Activated CD4-positive, alpha-beta T cell treated with anti-CD3 and anti-CD28 coated beads for 36 hours (primary cell): ENCODE measurements at regions not wholly inside any gene's neighbourhood (a gene's known extent, or its start where the extent isn't known, plus 50 kb on each side); places are given as distances from the start of the nearest gene placed in this dataset.

ENCODE experiments used
- ATAC-seq: fragments of 200-7000 bp; cut with Tn5 transposase; one replicate; pipeline ENCODE4 v1.10.0; 2021; ENCODE audit warnings: mild to moderate bottlenecking, moderate library complexity
- CTCF ChIA-PET: fragments of 350-600 bp; sonication (Branson Sonifier 250); formaldehyde crosslinking; loops from one replicate; lab custom pipeline; 2021; ENCODE audit warnings: antibody characterized with exemption; lab: Charles Lee
- POLR2A ChIA-PET: fragments of 350-600 bp; sonication (Branson Sonifier 250); formaldehyde crosslinking; loops from one replicate; lab custom pipeline; 2021; ENCODE audit warnings: antibody characterized with exemption, inconsistent platforms; lab: Charles Lee
- DNase-seq: peaks from one replicate; pipeline ENCODE4 v3.0.0-alpha.2; 2020
- H3K27ac Mint-ChIP-seq: one replicate; pipeline ENCODE4 v1.8.0; 2021; ENCODE audit warnings: mixed read lengths
- H3K27me3 Mint-ChIP-seq: one replicate; pipeline ENCODE4 v1.8.0; 2021; ENCODE audit warnings: mixed read lengths
- H3K36me3 Mint-ChIP-seq: one replicate; pipeline ENCODE4 v1.8.0; 2021; ENCODE audit warnings: low read depth, mixed read lengths
- H3K4me1 Mint-ChIP-seq: one replicate; pipeline ENCODE4 v1.8.0; 2021; ENCODE audit warnings: mixed read lengths
- H3K4me3 Mint-ChIP-seq: one replicate; pipeline ENCODE4 v1.8.0; 2021; ENCODE audit warnings: mild to moderate bottlenecking, moderate library complexity, mixed read lengths
- H3K9me3 Mint-ChIP-seq: one replicate; pipeline ENCODE4 v1.8.0; 2021; ENCODE audit warnings: low read depth, mixed read lengths
- intact Hi-C, 2 experiments: fragments of 100-400 bp; cut with DNase I in 1 of 2; cut with micrococcal nuclease in 1 of 2; formaldehyde crosslinking; loops; one replicate each; pipeline versions ENCODE4 v1.14.2 to v1.15.1; 2022 to 2024; cut with DNase I, micrococcal nuclease

DNA sequence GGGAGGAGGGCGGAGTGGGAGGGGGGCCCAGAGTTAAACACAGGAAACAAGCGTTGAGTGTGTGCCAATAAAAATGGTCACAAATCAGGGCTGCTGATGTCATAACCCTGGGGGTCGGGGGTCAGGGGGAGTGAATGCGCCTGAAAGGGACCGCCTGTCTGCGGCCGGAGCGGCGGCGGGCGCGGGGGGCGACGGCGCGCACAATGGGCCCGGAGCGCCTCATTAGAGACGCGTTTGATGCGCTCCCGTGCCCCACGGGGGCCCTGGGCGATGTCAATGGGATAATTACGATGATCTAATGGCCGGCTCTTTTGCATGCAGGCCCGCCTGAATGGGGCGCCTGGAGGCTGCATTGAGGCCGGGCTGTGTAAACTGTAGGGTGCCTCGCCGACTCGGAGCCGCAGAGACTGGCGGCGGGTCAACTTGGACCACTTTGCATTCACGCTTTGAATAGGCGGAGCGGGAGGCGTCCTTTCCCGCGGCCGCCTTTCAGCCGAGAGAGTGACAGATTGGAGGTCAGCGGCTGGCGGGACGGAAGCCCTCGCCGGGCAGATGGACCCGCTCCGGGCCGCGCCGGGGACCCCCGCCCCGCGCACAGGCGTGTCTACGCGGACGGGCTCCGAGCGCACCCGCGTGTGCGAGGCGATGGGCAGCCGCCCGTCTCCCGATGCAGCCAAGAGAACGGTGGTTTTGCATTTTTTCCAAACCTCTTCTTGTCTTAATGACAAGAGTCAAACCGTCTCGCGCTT, 296.1 kb downstream of the TFAP2C start:
- CTCF ChIA-PET: no interaction called here
- DNase-seq (peak; percentile 7), ATAC-seq (no peak)
- intact Hi-C loops: loop anchor here (5.0 to 10.0 kb wide), 2 partner anchors 298 to 340 kb away; partner anchors contain the start of genes BMP7 (in 1 of the 2) and TFAP2C (in 1 of the 2)
- no peaks in the 10 kb centered on the region for H3K36me3 Mint-ChIP-seq
- H3K27me3 Mint-ChIP-seq: peaks cover 67% of the 10 kb centered on the region
- no peak overlapping the region for H3K4me3 Mint-ChIP-seq
- peaks cover 7% of the 10 kb centered on the region for H3K4me1 Mint-ChIP-seq
- POLR2A ChIA-PET: no interaction called here
- no peaks in the 10 kb centered on the region for H3K9me3 Mint-ChIP-seq
- H3K27ac Mint-ChIP-seq: no peak overlapping the region

DNA sequence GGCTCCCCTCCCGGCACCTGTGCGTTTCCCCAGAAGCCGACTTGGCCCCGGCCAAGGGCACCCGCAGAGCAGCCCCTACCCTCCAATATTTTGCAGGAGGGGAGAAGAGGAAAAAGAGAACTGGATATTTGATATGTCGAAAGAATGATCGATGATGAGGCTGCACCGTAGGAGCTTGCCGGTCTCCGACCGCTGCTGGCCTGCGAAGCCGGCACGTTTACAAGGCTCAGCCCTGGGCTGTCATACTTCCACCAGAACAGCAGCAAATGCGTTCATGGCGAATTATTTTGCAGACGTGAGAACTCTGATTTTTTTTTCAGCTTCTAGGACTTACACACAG, 296.7 kb downstream of the TFAP2C start:
- peaks cover 68% of the 10 kb centered on the region for H3K27me3 Mint-ChIP-seq
- intact Hi-C loops: loop anchor here (1.0 to 10.0 kb wide), 3 partner anchors 298 to 339 kb away; partner anchors contain the start of genes BMP7 (in 1 of the 2) and TFAP2C (in 1 of the 2)
- no peak overlapping the region for H3K27ac Mint-ChIP-seq

DNA sequence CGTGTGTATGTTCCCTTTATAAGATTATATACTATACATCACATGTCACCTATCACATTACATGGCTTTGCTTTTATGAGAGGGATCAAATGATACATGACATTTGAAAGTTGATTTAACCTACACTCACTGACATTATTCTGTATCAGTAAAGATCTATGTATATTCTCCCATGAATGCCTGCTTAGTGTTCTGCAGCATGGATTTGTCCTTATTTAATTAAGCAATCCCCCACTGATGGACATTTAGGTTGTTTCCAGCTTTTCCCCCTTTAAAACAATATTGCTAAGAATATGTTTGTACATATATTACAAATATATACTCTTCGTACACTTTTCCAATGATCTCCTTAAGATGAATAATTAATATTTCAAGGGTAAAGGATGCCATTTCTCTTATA, 297.4 kb downstream of the TFAP2C start:
- intact Hi-C loops: loop anchor here (1.0 to 10.0 kb wide), 3 partner anchors 298 to 338 kb away; partner anchors contain the start of genes BMP7 (in 1 of the 2) and TFAP2C (in 1 of the 2)
- no peak overlapping the region for H3K27ac Mint-ChIP-seq
- H3K27me3 Mint-ChIP-seq: peaks cover 66% of the 10 kb centered on the region

More for the DNA sequence above, 296.7 kb downstream of the TFAP2C start:
- Mint-ChIP-seq H3K9me3 (no peaks in the 10 kb centered on the region), H3K36me3 (no peaks in the 10 kb centered on the region), H3K4me1 (peaks cover 7% of the 10 kb centered on the region), H3K4me3 (no peak overlapping the region)
- CTCF ChIA-PET: no interaction called here
- DNase-seq (no peak), ATAC-seq (no peak)
- POLR2A ChIA-PET: no interaction called here

DNA sequence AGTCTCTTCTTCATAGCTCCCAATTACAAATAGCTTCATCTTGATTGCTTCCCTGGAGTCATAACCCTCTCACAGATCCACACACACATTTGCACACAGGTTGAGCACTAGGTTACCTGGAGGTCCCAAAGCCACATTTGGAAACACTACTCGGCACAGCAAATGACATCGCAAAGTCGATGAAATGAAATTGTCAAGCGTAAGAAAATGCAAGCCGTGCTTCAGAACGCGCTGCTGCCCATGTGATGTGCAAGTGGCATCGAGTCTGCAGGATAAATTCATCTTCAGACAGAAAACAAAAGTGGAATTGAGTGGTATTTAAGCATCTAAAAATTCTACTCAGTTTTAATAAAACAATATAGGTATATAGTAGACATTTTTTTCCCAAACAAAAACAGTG, 298.0 kb downstream of the TFAP2C start:
- Mint-ChIP-seq H3K4me1 (peaks cover 7% of the 10 kb centered on the region), H3K4me3 (no peak overlapping the region), H3K9me3 (no peaks in the 10 kb centered on the region), H3K36me3 (no peaks in the 10 kb centered on the region), H3K27ac (no peak overlapping the region), H3K27me3 (peaks cover 66% of the 10 kb centered on the region)
- POLR2A ChIA-PET: no interaction called here
- ATAC-seq (no peak), DNase-seq (no peak)
- intact Hi-C loops: loop anchor here (5.0 to 10.0 kb wide), 2 partner anchors 300 to 338 kb away; partner anchors contain the start of genes BMP7 (in 1 of the 2) and TFAP2C (in 1 of the 2)
- CTCF ChIA-PET: interaction anchor here (0.6 kb wide), 1 partner anchor 277 kb away, joined by 3 read pairs; no protein-coding TSS in a partner anchor

More for the DNA sequence above, 297.4 kb downstream of the TFAP2C start:
- CTCF ChIA-PET: interaction anchor here (0.6 kb wide), 1 partner anchor 276 kb away, joined by 3 read pairs; no protein-coding TSS in a partner anchor
- Mint-ChIP-seq H3K9me3 (no peaks in the 10 kb centered on the region), H3K4me1 (peaks cover 7% of the 10 kb centered on the region), H3K4me3 (no peak overlapping the region), H3K36me3 (no peaks in the 10 kb centered on the region)
- DNase-seq (no peak), ATAC-seq (no peak)
- POLR2A ChIA-PET: no interaction called here

DNA sequence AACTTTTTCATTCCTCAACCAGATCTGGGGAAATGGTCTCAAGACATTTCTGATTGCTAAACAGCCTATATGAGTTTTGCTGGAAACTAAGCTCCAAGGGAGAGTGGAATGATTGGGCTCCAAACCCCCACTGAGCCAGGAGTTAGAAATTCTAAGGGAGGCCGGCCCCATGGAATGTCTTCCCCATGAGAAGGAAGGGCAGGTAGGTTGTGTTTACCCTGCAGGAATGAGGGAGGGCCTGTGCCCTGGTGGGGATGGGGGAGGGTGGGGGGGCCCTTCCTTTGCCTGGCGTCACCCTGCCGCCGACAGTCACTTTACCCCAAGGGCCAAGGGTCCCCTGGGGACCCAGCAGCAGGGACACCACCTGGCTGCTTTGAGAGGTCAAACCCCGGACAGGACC, 298.9 kb downstream of the TFAP2C start:
- H3K4me1 Mint-ChIP-seq: peaks cover 7% of the 10 kb centered on the region
- POLR2A ChIA-PET: no interaction called here

DNA sequence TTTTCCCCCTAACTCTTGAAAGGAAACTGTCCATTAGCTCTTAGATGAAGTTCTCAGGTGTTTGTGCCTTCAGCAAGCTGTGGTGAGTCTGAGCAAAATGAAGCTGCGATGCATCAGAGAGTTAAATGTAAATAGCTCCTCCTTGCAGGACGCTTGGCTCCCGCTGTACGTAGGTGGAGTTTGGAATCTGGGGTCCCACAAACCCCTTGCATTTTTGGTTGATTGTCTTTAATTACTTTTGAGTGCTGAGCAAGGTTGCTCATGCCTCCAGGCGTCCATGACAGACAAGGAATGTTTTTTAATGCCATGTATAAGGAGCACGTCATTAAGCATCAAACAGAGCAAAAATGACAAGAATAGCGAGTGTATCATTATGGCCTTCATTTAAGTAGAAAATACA, 300.5 kb downstream of the TFAP2C start:
- no peaks in the 10 kb centered on the region for H3K9me3 Mint-ChIP-seq
- intact Hi-C loops: loop anchor here (5.0 to 10.0 kb wide), 2 partner anchors 302 to 335 kb away; partner anchors contain the start of genes BMP7 (in 1 of the 2) and TFAP2C (in 1 of the 2)
- ChIA-PET CTCF (no interaction called here), POLR2A (no interaction called here)
- peaks cover 49% of the 10 kb centered on the region for H3K27me3 Mint-ChIP-seq
- DNase-seq (no peak), ATAC-seq (no peak)
- peaks cover 6% of the 10 kb centered on the region for H3K4me1 Mint-ChIP-seq
- H3K36me3 Mint-ChIP-seq: no peaks in the 10 kb centered on the region
- H3K27ac Mint-ChIP-seq: no peak overlapping the region
- H3K4me3 Mint-ChIP-seq: no peak overlapping the region

More for the DNA sequence above, 298.9 kb downstream of the TFAP2C start:
- no peak overlapping the region for H3K27ac Mint-ChIP-seq
- H3K27me3 Mint-ChIP-seq: peaks cover 60% of the 10 kb centered on the region
- no peaks in the 10 kb centered on the region for H3K9me3 Mint-ChIP-seq
- CTCF ChIA-PET: no interaction called here
- intact Hi-C loops: loop anchor here (5.0 to 10.0 kb wide), 2 partner anchors 301 to 337 kb away; partner anchors contain the start of genes BMP7 (in 1 of the 2) and TFAP2C (in 1 of the 2)
- no peak for ATAC-seq
- H3K36me3 Mint-ChIP-seq: no peaks in the 10 kb centered on the region
- no peak for DNase-seq
- no peak overlapping the region for H3K4me3 Mint-ChIP-seq

DNA sequence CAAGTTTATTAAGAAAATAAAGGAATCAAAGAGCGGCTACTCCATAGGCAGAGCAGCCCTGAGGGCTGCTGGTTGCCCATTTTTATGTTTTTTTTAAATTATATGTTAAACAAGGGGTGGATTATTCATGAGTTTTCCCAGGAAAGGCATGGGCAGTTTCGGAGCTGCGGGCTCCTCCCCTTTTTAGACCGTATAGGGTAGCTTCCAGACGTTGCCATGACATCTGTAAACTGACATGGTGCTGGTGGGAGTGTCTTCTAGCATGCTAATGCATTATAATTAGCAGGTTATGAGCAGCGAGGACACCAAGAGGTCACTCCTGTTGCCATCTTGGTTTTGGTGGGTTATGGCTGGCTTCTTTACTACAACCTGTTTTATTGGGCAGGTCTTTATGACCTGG, 301.8 kb downstream of the TFAP2C start:
- H3K4me3 Mint-ChIP-seq: no peak overlapping the region
- no peak for ATAC-seq
- ChIA-PET CTCF (no interaction called here), POLR2A (no interaction called here)
- H3K27me3 Mint-ChIP-seq: peaks cover 39% of the 10 kb centered on the region
- intact Hi-C loops: no loop called here
- H3K27ac Mint-ChIP-seq: no peak overlapping the region
- no peaks in the 10 kb centered on the region for H3K36me3 Mint-ChIP-seq
- no peak for DNase-seq
- H3K9me3 Mint-ChIP-seq: no peaks in the 10 kb centered on the region
- H3K4me1 Mint-ChIP-seq: no peaks in the 10 kb centered on the region

DNA sequence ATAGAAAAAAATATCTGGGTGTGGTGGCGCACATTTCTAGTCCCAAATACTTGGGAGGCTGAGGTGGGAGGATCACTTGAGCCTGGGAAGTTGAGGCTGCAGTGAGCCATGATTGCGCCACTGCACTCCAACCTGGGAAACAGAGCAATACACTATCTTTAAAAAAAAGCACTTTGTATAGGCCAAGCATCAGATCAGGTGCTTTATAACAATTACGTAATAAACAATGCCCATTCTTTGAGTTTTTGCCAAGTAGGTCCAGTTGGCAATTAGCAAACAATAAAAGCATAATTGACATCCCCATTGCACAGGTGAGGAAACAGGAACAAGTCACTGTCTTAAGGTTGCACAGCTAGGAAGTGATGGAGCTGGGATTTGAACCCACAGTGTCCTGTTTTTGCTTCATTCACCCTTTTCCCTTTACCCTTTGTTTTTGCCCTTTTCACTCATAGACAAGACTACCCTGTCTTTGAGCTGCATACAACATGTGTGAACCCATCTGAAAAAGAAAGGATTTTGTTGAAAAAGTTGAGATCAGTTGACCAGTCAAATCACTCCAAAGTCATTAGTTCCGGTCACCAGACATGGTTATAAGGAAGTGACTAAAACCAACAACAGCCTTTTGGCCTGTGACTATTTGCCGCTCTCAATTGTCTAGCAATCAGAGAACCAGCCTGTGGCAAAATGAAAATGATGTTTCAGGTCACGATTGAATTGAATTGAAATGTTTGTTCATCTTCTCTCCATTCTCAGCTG, 303.6 kb downstream of the TFAP2C start:
- ChIA-PET POLR2A (no interaction called here), CTCF (no interaction called here)
- H3K4me1 Mint-ChIP-seq: no peaks in the 10 kb centered on the region
- H3K9me3 Mint-ChIP-seq: no peaks in the 10 kb centered on the region
- peaks cover 23% of the 10 kb centered on the region for H3K27me3 Mint-ChIP-seq
- DNase-seq (no peak), ATAC-seq (no peak)
- intact Hi-C loops: no loop called here
- H3K27ac Mint-ChIP-seq: no peak overlapping the region
- H3K4me3 Mint-ChIP-seq: no peak overlapping the region
- no peaks in the 10 kb centered on the region for H3K36me3 Mint-ChIP-seq

DNA sequence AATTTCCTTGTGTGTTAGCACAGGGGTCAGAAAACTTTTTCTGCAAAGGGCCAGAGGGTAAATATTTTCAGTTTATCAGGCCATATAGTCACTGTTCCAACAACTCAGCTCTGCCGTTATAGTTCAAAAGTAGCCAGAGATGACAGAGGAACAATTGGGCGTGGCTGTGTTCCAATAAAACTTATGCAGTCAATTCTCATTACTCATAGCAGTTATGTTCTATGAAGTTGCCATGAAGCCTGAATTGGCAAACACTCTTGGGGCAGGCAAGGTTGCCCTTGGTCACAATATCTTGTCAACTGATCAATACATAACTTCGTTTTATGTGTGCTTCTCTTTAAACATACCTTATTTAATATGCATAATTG, 304.2 kb downstream of the TFAP2C start:
- Mint-ChIP-seq H3K27me3 (peaks cover 19% of the 10 kb centered on the region), H3K9me3 (no peaks in the 10 kb centered on the region), H3K27ac (no peak overlapping the region), H3K4me3 (no peak overlapping the region), H3K4me1 (no peaks in the 10 kb centered on the region), H3K36me3 (no peaks in the 10 kb centered on the region)
- ATAC-seq: no peak
- ChIA-PET POLR2A (no interaction called here), CTCF (no interaction called here)
- intact Hi-C loops: no loop called here
- DNase-seq: no peak

DNA sequence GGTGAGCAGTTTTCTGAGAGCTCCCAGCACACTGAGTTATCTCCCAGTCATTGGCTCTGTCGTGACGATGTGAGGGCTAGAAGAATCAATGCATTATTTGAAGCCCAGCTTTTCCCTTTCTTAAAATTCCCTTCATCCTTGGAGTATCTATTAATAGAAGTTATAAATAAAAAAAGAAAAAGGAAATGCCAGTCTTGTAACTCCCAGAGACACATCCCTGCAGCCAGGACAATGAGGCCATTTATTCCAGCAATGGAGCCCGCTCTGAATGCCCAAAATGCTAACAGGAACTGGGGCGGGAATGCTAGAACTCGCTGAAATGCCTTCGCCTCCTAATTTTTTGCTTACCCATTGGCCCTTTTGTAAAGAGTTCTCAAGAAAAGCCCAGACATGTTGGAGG, 305.8 kb downstream of the TFAP2C start:
- Mint-ChIP-seq H3K4me3 (no peak overlapping the region), H3K9me3 (no peaks in the 10 kb centered on the region), H3K4me1 (no peaks in the 10 kb centered on the region), H3K27ac (no peak overlapping the region), H3K36me3 (no peaks in the 10 kb centered on the region), H3K27me3 (peaks cover 14% of the 10 kb centered on the region)
- intact Hi-C loops: no loop called here
- ATAC-seq (no peak), DNase-seq (no peak)
- ChIA-PET POLR2A (no interaction called here), CTCF (interaction anchor here (0.6 kb wide), 1 partner anchor 13 kb away, joined by 3 read pairs; no protein-coding TSS in a partner anchor)

DNA sequence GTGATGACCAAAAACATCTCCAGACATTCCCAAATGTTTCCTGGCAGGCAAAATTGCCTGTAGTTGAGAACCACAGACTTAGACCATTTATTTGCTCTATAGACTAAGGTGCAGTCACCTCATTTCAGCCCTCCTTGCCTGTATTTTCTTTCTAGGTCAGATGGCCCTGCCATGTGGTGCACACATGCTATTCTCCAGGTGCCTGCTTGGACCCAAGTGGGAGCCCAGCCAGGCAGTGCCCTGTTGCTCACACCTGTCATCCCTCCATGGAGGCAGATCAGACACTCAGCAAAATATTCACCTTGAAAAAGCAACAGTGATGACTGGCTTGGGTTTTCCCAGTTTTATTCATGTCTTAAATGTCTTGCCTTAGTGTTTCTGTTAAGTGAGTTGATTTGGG, 311.4 kb downstream of the TFAP2C start:
- CTCF ChIA-PET: no interaction called here
- ATAC-seq: no peak
- DNase-seq: no peak
- intact Hi-C loops: no loop called here
- peaks cover 10% of the 10 kb centered on the region for H3K27me3 Mint-ChIP-seq
- no peaks in the 10 kb centered on the region for H3K4me1 Mint-ChIP-seq
- no peaks in the 10 kb centered on the region for H3K36me3 Mint-ChIP-seq
- POLR2A ChIA-PET: no interaction called here
- no peak overlapping the region for H3K4me3 Mint-ChIP-seq
- no peaks in the 10 kb centered on the region for H3K9me3 Mint-ChIP-seq
- H3K27ac Mint-ChIP-seq: no peak overlapping the region
